ENCODE measurements at regions not wholly inside any gene's neighbourhood (a gene's known extent, or its start where the extent isn't known, plus 50 kb on each side); places are given as distances from the start of the nearest gene placed in this dataset.

DNA sequence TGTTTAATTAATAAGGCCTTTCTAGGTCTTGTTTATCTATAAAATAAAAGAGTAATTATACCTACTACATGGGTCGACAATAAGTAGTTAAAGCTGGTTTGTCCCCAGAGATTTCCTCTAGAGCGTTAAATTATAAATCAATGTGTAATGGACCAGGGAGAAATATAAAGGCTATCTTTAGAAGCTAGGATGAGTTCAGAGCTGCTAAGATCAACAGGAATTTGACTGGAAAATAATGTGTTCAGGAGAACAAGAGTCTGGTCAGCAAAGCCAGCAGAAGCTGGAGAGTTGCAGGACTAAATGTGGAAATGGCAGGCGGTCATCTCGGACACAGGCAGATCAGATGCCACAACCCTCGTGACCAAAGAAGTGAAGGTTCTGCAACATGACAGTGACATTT is 428.8 kb downstream of the EPM2A start:
- ATAC-seq = no peak
- CTCF ChIA-PET = no interaction called here
- no peak overlapping the region for H3K4me3 Mint-ChIP-seq
- H3K27me3 Mint-ChIP-seq (ENCODE audit: low read depth) = no peaks in the 10 kb centered on the region
- POLR2A ChIA-PET = no interaction called here
- H3K9me3 Mint-ChIP-seq = no peaks in the 10 kb centered on the region
- no peaks in the 10 kb centered on the region for H3K4me1 Mint-ChIP-seq
- no peaks in the 10 kb centered on the region for H3K36me3 Mint-ChIP-seq
- H3K27ac Mint-ChIP-seq = no peak overlapping the region
- TF ChIP-seq ZNF263 (CRISPR knock-in tag; IDR thresholded peaks at IDR 0.05; ENCODE audit: low read depth) = no peak
- TF ChIP-seq, protein P1, sequence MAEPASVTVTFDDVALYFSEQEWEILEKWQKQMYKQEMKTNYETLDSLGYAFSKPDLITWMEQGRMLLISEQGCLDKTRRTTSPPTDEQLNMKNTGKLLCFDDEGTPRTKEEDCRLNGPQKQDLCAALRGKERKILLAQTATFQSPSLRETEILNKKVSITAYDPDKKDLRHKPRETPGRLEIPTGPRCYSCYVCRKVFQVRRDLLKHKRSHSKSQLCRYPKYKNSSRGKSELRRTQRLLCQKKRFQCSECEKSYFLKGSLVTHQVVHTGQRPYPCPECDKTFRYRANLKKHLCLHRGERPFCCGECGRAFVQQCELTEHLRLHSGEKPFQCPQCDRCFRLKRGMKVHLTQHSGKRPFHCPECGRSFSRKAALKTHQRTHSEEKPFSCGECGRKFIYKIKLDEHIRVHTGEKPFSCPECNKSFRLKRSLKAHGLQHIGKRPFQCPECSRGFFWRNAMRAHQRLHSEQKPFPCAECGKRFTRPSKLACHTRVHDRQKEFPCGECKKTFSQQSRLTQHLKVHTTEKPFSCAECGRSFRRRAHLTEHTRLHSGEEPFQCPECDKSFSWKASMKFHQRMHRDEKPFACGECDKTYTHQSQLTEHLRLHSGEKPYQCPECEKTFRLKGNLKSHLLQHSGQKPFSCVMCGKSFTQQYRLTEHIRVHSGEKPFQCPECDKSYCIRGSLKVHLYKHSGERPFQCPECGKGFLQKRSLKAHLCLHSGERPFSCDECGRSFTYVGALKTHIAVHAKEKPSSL (CRISPR knock-in tag; conservative IDR thresholded peaks at IDR 0.05) = no peak
- TF ChIP-seq TEAD1 (CRISPR knock-in tag; IDR thresholded peaks at IDR 0.05) = no peak
- TF ChIP-seq SOX15 (CRISPR knock-in tag; IDR thresholded peaks at IDR 0.05) = no peak
- no peak for TF ChIP-seq NFYB (CRISPR knock-in tag; conservative IDR thresholded peaks at IDR 0.05; ENCODE audit: low read depth)
- TF ChIP-seq ZNF232 (CRISPR knock-in tag; IDR thresholded peaks at IDR 0.05) = no peak
- TF ChIP-seq NR3C1 (CRISPR knock-in tag; conservative IDR thresholded peaks at IDR 0.05; ENCODE audit: low read depth) = no peak
- TF ChIP-seq NR1H2 (CRISPR knock-in tag; IDR thresholded peaks at IDR 0.05) = no peak
- no peak for TF ChIP-seq FOXP1 (CRISPR knock-in tag; IDR thresholded peaks at IDR 0.05; ENCODE audit: borderline replicate concordance)
- TF ChIP-seq ZNF423 (CRISPR knock-in tag; IDR thresholded peaks at IDR 0.05) = no peak
- TF ChIP-seq NR2C2 (CRISPR knock-in tag; IDR thresholded peaks at IDR 0.05) = no peak
- TF ChIP-seq, protein P2, sequence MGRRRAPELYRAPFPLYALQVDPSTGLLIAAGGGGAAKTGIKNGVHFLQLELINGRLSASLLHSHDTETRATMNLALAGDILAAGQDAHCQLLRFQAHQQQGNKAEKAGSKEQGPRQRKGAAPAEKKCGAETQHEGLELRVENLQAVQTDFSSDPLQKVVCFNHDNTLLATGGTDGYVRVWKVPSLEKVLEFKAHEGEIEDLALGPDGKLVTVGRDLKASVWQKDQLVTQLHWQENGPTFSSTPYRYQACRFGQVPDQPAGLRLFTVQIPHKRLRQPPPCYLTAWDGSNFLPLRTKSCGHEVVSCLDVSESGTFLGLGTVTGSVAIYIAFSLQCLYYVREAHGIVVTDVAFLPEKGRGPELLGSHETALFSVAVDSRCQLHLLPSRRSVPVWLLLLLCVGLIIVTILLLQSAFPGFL (CRISPR knock-in tag; IDR thresholded peaks at IDR 0.05; ENCODE audit: borderline replicate concordance) = no peak
- TF ChIP-seq ZBTB21 (CRISPR knock-in tag; IDR thresholded peaks at IDR 0.05; ENCODE audit: borderline replicate concordance) = no peak
- no peak for TF ChIP-seq ESRRA (CRISPR knock-in tag; IDR thresholded peaks at IDR 0.05; ENCODE audit: borderline replicate concordance)
- TF ChIP-seq, protein P3, sequence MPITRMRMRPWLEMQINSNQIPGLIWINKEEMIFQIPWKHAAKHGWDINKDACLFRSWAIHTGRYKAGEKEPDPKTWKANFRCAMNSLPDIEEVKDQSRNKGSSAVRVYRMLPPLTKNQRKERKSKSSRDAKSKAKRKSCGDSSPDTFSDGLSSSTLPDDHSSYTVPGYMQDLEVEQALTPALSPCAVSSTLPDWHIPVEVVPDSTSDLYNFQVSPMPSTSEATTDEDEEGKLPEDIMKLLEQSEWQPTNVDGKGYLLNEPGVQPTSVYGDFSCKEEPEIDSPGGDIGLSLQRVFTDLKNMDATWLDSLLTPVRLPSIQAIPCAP (CRISPR knock-in tag; IDR thresholded peaks at IDR 0.05) = no peak
- no peak for TF ChIP-seq ZNF219 (CRISPR knock-in tag; IDR thresholded peaks at IDR 0.05; ENCODE audit: borderline replicate concordance)
- TF ChIP-seq, protein P4, sequence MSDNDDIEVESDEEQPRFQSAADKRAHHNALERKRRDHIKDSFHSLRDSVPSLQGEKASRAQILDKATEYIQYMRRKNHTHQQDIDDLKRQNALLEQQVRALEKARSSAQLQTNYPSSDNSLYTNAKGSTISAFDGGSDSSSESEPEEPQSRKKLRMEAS (CRISPR knock-in tag; IDR thresholded peaks at IDR 0.05) = no peak
- no peak for DNase-seq (ENCODE audit: low spot score)

- CTCF ChIA-PET = no interaction called here
- TF ChIP-seq PRRX2 (CRISPR knock-in tag; IDR thresholded peaks at IDR 0.05) (no peak), ZBTB21 (CRISPR knock-in tag; IDR thresholded peaks at IDR 0.05; ENCODE audit: borderline replicate concordance) (no peak), ZNF416 (CRISPR knock-in tag; IDR thresholded peaks at IDR 0.05) (no peak), RORB (CRISPR knock-in tag; IDR thresholded peaks at IDR 0.05) (no peak), ETV6 (CRISPR knock-in tag; IDR thresholded peaks at IDR 0.05) (no peak), NR3C1 (CRISPR knock-in tag; conservative IDR thresholded peaks at IDR 0.05; ENCODE audit: low read depth) (no peak), MYBL2 (CRISPR knock-in tag; IDR thresholded peaks at IDR 0.05) (no peak), JAZF1 (CRISPR knock-in tag; IDR thresholded peaks at IDR 0.05) (no peak), ZNF263 (CRISPR knock-in tag; IDR thresholded peaks at IDR 0.05; ENCODE audit: low read depth) (no peak), CREM (CRISPR knock-in tag; IDR thresholded peaks at IDR 0.05) (no peak)
- TF ChIP-seq, protein P1 (CRISPR knock-in tag; conservative IDR thresholded peaks at IDR 0.05) = no peak
- TF ChIP-seq, protein P5, sequence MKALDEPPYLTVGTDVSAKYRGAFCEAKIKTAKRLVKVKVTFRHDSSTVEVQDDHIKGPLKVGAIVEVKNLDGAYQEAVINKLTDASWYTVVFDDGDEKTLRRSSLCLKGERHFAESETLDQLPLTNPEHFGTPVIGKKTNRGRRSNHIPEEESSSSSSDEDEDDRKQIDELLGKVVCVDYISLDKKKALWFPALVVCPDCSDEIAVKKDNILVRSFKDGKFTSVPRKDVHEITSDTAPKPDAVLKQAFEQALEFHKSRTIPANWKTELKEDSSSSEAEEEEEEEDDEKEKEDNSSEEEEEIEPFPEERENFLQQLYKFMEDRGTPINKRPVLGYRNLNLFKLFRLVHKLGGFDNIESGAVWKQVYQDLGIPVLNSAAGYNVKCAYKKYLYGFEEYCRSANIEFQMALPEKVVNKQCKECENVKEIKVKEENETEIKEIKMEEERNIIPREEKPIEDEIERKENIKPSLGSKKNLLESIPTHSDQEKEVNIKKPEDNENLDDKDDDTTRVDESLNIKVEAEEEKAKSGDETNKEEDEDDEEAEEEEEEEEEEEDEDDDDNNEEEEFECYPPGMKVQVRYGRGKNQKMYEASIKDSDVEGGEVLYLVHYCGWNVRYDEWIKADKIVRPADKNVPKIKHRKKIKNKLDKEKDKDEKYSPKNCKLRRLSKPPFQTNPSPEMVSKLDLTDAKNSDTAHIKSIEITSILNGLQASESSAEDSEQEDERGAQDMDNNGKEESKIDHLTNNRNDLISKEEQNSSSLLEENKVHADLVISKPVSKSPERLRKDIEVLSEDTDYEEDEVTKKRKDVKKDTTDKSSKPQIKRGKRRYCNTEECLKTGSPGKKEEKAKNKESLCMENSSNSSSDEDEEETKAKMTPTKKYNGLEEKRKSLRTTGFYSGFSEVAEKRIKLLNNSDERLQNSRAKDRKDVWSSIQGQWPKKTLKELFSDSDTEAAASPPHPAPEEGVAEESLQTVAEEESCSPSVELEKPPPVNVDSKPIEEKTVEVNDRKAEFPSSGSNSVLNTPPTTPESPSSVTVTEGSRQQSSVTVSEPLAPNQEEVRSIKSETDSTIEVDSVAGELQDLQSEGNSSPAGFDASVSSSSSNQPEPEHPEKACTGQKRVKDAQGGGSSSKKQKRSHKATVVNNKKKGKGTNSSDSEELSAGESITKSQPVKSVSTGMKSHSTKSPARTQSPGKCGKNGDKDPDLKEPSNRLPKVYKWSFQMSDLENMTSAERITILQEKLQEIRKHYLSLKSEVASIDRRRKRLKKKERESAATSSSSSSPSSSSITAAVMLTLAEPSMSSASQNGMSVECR (CRISPR knock-in tag; IDR thresholded peaks at IDR 0.05; ENCODE audit: borderline replicate concordance) = no peak
- no peak overlapping the region for H3K27ac Mint-ChIP-seq
- no peaks in the 10 kb centered on the region for H3K36me3 Mint-ChIP-seq
- no peaks in the 10 kb centered on the region for H3K4me1 Mint-ChIP-seq
- POLR2A ChIA-PET = no interaction called here
- ATAC-seq (no peak), DNase-seq (ENCODE audit: low spot score) (no peak)
- H3K27me3 Mint-ChIP-seq (ENCODE audit: low read depth) = no peaks in the 10 kb centered on the region
- no peak overlapping the region for H3K4me3 Mint-ChIP-seq
- H3K9me3 Mint-ChIP-seq = no peaks in the 10 kb centered on the region
Measured at GRCh38 chr6:145309842-145310535, 425.3 kb downstream of the EPM2A start.

Data from WTC11 (cell line).